Endodermal cell (in vitro differentiated cells): ENCODE measurements at regions not wholly inside any gene's neighbourhood (a gene's known extent, or its start where the extent isn't known, plus 50 kb on each side); places are given as distances from the start of the nearest gene placed in this dataset.

Experiments
- DNase-seq: peaks from one replicate; pipeline ENCODE4 v3.0.0-alpha.2; 2017
- H3K27ac ChIP-seq: 2 replicates; pipeline ENCODE4 v1.5.1; 2013; ENCODE audit warnings: mild to moderate bottlenecking, low read depth, low read length, moderate library complexity
- H3K27me3 ChIP-seq: 2 replicates; pipeline ENCODE4 v1.6.1; 2013; ENCODE audit warnings: mild to moderate bottlenecking, low read length, moderate library complexity; ENCODE audit not compliant: insufficient read depth, control insufficient read depth, poor library complexity, severe bottlenecking
- H3K36me3 ChIP-seq: 2 replicates; pipeline ENCODE4 v1.7.0; 2013; ENCODE audit warnings: mild to moderate bottlenecking, low read length, moderate library complexity; ENCODE audit not compliant: control insufficient read depth, insufficient read depth
- H3K4me1 ChIP-seq: one replicate; pipeline ENCODE4 v1.7.0; 2013; ENCODE audit warnings: low read length; ENCODE audit not compliant: control insufficient read depth, insufficient read depth
- H3K4me3 ChIP-seq: 2 replicates; pipeline ENCODE4 v1.5.1; 2013; ENCODE audit warnings: mild to moderate bottlenecking, low read length, moderate library complexity
- H3K9ac ChIP-seq: 2 replicates; pipeline ENCODE4 v1.6.1; 2013; ENCODE audit warnings: mild to moderate bottlenecking, low read length, moderate library complexity; ENCODE audit not compliant: poor library complexity, severe bottlenecking; ENCODE audit errors: extremely low read depth
- H3K9me3 ChIP-seq: 2 replicates; pipeline ENCODE4 v1.6.1; 2013; ENCODE audit warnings: mild to moderate bottlenecking, low read length, moderate library complexity; ENCODE audit not compliant: control insufficient read depth
- H3K27ac Mint-ChIP-seq: 2 replicates; pipeline ENCODE4 v1.8.0; 2020; ENCODE audit warnings: mixed read lengths
- H3K27me3 Mint-ChIP-seq: 2 replicates; pipeline ENCODE4 v1.8.0; 2021; ENCODE audit warnings: mild to moderate bottlenecking, mixed read lengths; ENCODE audit not compliant: insufficient read depth
- H3K36me3 Mint-ChIP-seq: 2 replicates; pipeline ENCODE4 v1.8.0; 2020; ENCODE audit warnings: low read depth, mixed read lengths
- H3K4me1 Mint-ChIP-seq: 2 replicates; pipeline ENCODE4 v1.8.0; 2020; ENCODE audit warnings: mixed read lengths
- H3K4me3 Mint-ChIP-seq: 2 replicates; pipeline ENCODE4 v1.8.0; 2020; ENCODE audit warnings: mild to moderate bottlenecking, moderate library complexity, mixed read lengths
- H3K9me3 Mint-ChIP-seq: 2 replicates; pipeline ENCODE4 v1.8.0; 2020; ENCODE audit warnings: mild to moderate bottlenecking, mixed read lengths
- CTCF ChIP-seq: fragments of 200-600 bp; sonication (generic); conservative IDR thresholded peaks from 2 replicates; pipeline ENCODE4 v1.5.0; 2021; ENCODE audit warnings: antibody characterized with exemption, mild to moderate bottlenecking
- WGBS, 2 experiments: methylation state at CpG; one replicate each; pipeline versions ENCODE4 v1.1.5 to v1.1.7; 2013; ENCODE audit warnings: missing lambda C conversion rate in 2 of 2, mixed read lengths in 1 of 2; ENCODE audit not compliant: insufficient coverage in 1 of 2, insufficient read length in 1 of 2; 5-methylcytosine and 5-hydroxymethylcytosine counted together

DNA sequence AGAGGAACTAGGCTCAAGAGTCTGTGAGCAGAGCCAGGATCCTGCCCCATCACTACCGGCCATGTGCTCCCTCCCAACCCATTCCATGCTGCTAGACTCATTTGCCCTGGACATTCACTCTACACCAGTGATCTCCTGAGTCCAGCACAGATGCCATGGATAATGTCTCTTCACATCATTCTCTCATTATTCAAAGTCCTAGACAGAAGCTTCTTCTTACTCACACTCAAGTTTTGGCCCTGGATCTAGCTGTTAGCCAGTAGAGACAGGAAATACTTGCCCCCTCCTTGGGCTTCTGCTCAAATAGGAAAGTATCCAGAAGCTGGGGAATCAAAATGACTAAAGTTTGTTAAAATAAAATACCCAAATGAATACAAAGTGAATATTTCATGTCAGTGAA is 266.8 kb upstream of the LDB2 start:
- Mint-ChIP-seq H3K36me3 (no peaks in the 10 kb centered on the region), H3K4me3 (no peak overlapping the region), H3K4me1 (peaks cover 11% of the 10 kb centered on the region), H3K27ac (no peak overlapping the region), H3K27me3 (peaks cover 9% of the 10 kb centered on the region), H3K9me3 (peaks cover 17% of the 10 kb centered on the region)
- no peak for DNase-seq
- Histone ChIP-seq H3K27ac (no peak overlapping the region), H3K36me3 (no peaks in the 10 kb centered on the region), H3K9me3 (peaks cover 15% of the 10 kb centered on the region), H3K9ac (no peak overlapping the region), H3K4me3 (no peak overlapping the region), H3K27me3 (no peaks in the 10 kb centered on the region), H3K4me1 (no peaks in the 10 kb centered on the region)
- WGBS, 2 experiments, result 85 to 88% methylated on average over 1 of the region's 1 CpG
- no peak for TF ChIP-seq CTCF

- Mint-ChIP-seq H3K27me3 (peaks cover 9% of the 10 kb centered on the region), H3K4me1 (peaks cover 9% of the 10 kb centered on the region), H3K27ac (no peak overlapping the region), H3K9me3 (peaks cover 22% of the 10 kb centered on the region), H3K4me3 (no peak overlapping the region), H3K36me3 (no peaks in the 10 kb centered on the region)
- no peak for TF ChIP-seq CTCF
- Histone ChIP-seq H3K27ac (no peak overlapping the region), H3K4me1 (no peaks in the 10 kb centered on the region), H3K27me3 (no peaks in the 10 kb centered on the region), H3K4me3 (no peak overlapping the region), H3K9me3 (peaks cover 15% of the 10 kb centered on the region), H3K36me3 (no peaks in the 10 kb centered on the region), H3K9ac (no peak overlapping the region)
- no peak for DNase-seq
- WGBS, 2 experiments, result 90 to 96% methylated on average over 2 of the region's 2 CpGs
Measured at GRCh38 chr4:17164666-17165065, 266.2 kb upstream of the LDB2 start.

DNA sequence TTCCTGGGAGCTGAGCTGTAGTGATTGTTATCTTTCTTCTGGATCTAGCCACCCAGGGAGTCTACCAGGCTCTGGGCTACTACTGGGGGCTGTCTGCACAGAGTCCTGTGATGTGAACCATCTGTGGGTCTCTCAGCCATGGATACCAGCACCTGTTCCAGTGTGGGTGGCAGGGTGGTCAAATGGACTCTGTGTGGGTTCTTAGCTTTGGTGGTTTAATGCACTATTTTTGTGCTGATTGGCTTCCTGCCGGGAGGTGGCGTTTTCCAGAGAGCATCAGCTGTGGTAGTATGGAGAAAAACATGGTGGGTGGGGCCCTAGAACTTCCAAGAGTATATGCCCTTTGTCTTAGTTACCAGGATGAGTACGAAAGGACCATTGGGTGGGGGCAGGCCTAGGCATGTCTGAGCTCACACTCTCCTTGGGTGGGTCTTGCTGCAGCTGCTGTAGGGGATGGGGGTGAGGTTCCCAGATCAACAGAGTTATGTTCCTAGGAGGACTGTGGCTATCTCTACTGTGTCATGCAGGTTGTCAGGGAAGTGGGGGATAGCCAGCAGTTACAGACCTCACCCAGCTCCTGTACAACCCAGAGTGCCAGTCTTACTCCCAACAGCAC is 264.8 kb upstream of the LDB2 start:
- Mint-ChIP-seq H3K36me3 (no peaks in the 10 kb centered on the region), H3K9me3 (peaks cover 28% of the 10 kb centered on the region), H3K27ac (no peak overlapping the region), H3K4me3 (no peak overlapping the region), H3K4me1 (peaks cover under 1% of the 10 kb centered on the region), H3K27me3 (peaks cover 9% of the 10 kb centered on the region)
- Histone ChIP-seq H3K4me1 (no peaks in the 10 kb centered on the region), H3K9ac (no peak overlapping the region), H3K36me3 (no peaks in the 10 kb centered on the region), H3K4me3 (no peak overlapping the region), H3K27me3 (no peaks in the 10 kb centered on the region), H3K27ac (no peak overlapping the region), H3K9me3 (peaks cover 15% of the 10 kb centered on the region)
- 96 to 100% methylated on average over 2 to 3 of the region's 3 CpGs for WGBS, 2 experiments
- TF ChIP-seq CTCF, result no peak
- no peak for DNase-seq
